ENCODE measurements at regions not wholly inside any gene's neighbourhood (a gene's known extent, or its start where the extent isn't known, plus 50 kb on each side); places are given as distances from the start of the nearest gene placed in this dataset.
A peak's percentile ranks its signal among the peaks of the same experiment; 100 is the strongest.

GRCh38 chr9:87324613-87325194, 173.0 kb upstream of the DAPK1 start:
- DNase-seq (ENCODE audit: low read depth in 2 of 2): peak; percentile 48 to 54

- DNase-seq (ENCODE audit: low read depth in 2 of 2): no peak
These were observed 170.0 kb upstream of the DAPK1 start for GRCh38 chr9:87327575-87328125.

GRCh38 chr9:87333802-87334201, 163.9 kb upstream of the DAPK1 start:
- no peak for DNase-seq (ENCODE audit: low read depth in 2 of 2)

- no peak for DNase-seq (ENCODE audit: low read depth in 2 of 2)
These were observed 163.3 kb upstream of the DAPK1 start for GRCh38 chr9:87334366-87334765.

GRCh38 chr9:87336407-87336806, 161.3 kb upstream of the DAPK1 start:
- peak in 1 of 2 donors; percentile 15 for DNase-seq (ENCODE audit: low read depth in 2 of 2)

- peak; percentile 75 to 81 for DNase-seq (ENCODE audit: low read depth in 2 of 2)
These were observed 160.7 kb upstream of the DAPK1 start for GRCh38 chr9:87336914-87337333.

- no peak for DNase-seq (ENCODE audit: low read depth in 2 of 2)
These were observed 160.2 kb upstream of the DAPK1 start for GRCh38 chr9:87337335-87338087.

- no peak for DNase-seq (ENCODE audit: low read depth in 2 of 2)
These were observed 159.3 kb upstream of the DAPK1 start for GRCh38 chr9:87338088-87338989.

- DNase-seq (ENCODE audit: low read depth in 2 of 2): no peak
These were observed 157.3 kb upstream of the DAPK1 start for GRCh38 chr9:87340391-87340790.

- no peak for DNase-seq (ENCODE audit: low read depth in 2 of 2)
These were observed 154.9 kb upstream of the DAPK1 start for GRCh38 chr9:87342743-87343142.

- no peak for DNase-seq (ENCODE audit: low read depth in 2 of 2)
These were observed 153.7 kb upstream of the DAPK1 start for GRCh38 chr9:87343816-87344430.

GRCh38 chr9:87346061-87346665, 151.5 kb upstream of the DAPK1 start:
- DNase-seq (ENCODE audit: low read depth in 2 of 2): no peak

GRCh38 chr9:87350915-87351314, 146.8 kb upstream of the DAPK1 start:
- no peak for DNase-seq (ENCODE audit: low read depth in 2 of 2)

- no peak for DNase-seq (ENCODE audit: low read depth in 2 of 2)
These were observed 144.4 kb upstream of the DAPK1 start for GRCh38 chr9:87353301-87353700.

GRCh38 chr9:87354147-87354546, 143.5 kb upstream of the DAPK1 start:
- DNase-seq (ENCODE audit: low read depth in 2 of 2): no peak

GRCh38 chr9:87357600-87357999, 140.1 kb upstream of the DAPK1 start:
- DNase-seq (ENCODE audit: low read depth in 2 of 2): no peak

GRCh38 chr9:87359264-87359663, 138.4 kb upstream of the DAPK1 start:
- no peak for DNase-seq (ENCODE audit: low read depth in 2 of 2)

- no peak for DNase-seq (ENCODE audit: low read depth in 2 of 2)
These were observed 137.6 kb upstream of the DAPK1 start for GRCh38 chr9:87359958-87360601.

- DNase-seq (ENCODE audit: low read depth in 2 of 2): no peak
These were observed 127.5 kb upstream of the DAPK1 start for GRCh38 chr9:87370049-87370685.

GRCh38 chr9:87371795-87372355, 125.8 kb upstream of the DAPK1 start:
- DNase-seq (ENCODE audit: low read depth in 2 of 2): no peak

Measured in dermis microvascular lymphatic vessel endothelial cell (primary cell).